GM18498 (cell line): ENCODE measurements at regions not wholly inside any gene's neighbourhood (a gene's known extent, or its start where the extent isn't known, plus 50 kb on each side); places are given as distances from the start of the nearest gene placed in this dataset.

ENCODE experiments used
- ATAC-seq: cut with Tn5 transposase; IDR thresholded peaks from one replicate; pipeline ENCODE4 v1.9.1; 2021; ENCODE audit warnings: mild to moderate bottlenecking, moderate library complexity; ENCODE audit not compliant: unreplicated experiment

GRCh38 chr13:44299152-44299943 lies 74.3 kb upstream of the SERP2 start:
- ATAC-seq, result no peak

GRCh38 chr13:44300895-44301638 lies 72.6 kb upstream of the SERP2 start:
- peak; percentile 74 for ATAC-seq

- ATAC-seq, result no peak
Observed at GRCh38 chr13:44301639-44302015, 72.0 kb upstream of the SERP2 start.

GRCh38 chr13:44302233-44302632 lies 71.4 kb upstream of the SERP2 start:
- no peak for ATAC-seq

GRCh38 chr13:44302940-44303575 lies 70.6 kb upstream of the SERP2 start:
- ATAC-seq, result no peak

GRCh38 chr13:44303681-44304432 lies 69.8 kb upstream of the SERP2 start:
- no peak for ATAC-seq

GRCh38 chr13:44304433-44304725 lies 69.2 kb upstream of the SERP2 start:
- no peak for ATAC-seq

GRCh38 chr13:44305286-44305685 lies 68.3 kb upstream of the SERP2 start:
- ATAC-seq, result no peak

GRCh38 chr13:44305917-44306370 lies 67.7 kb upstream of the SERP2 start:
- no peak for ATAC-seq

GRCh38 chr13:44306371-44307192 lies 67.0 kb upstream of the SERP2 start:
- no peak for ATAC-seq

GRCh38 chr13:44307255-44307654 lies 66.4 kb upstream of the SERP2 start:
- no peak for ATAC-seq

GRCh38 chr13:44307844-44308243 lies 65.8 kb upstream of the SERP2 start:
- ATAC-seq, result no peak

GRCh38 chr13:44308352-44308751 lies 65.3 kb upstream of the SERP2 start:
- no peak for ATAC-seq

GRCh38 chr13:44309794-44310757 lies 63.5 kb upstream of the SERP2 start:
- no peak for ATAC-seq

GRCh38 chr13:44311011-44311780 lies 62.4 kb upstream of the SERP2 start:
- no peak for ATAC-seq

GRCh38 chr13:44312131-44312530 lies 61.5 kb upstream of the SERP2 start:
- ATAC-seq, result no peak

GRCh38 chr13:44312834-44313551 lies 60.6 kb upstream of the SERP2 start:
- no peak for ATAC-seq

GRCh38 chr13:44313674-44314073 lies 60.0 kb upstream of the SERP2 start:
- no peak for ATAC-seq
